Activated naive CD4-positive, alpha-beta T cell treated with anti-CD3 and anti-CD28 coated beads, Interleukin-2, amount 50 U/mL, for 24 hours (primary cell): ENCODE measurements at regions not wholly inside any gene's neighbourhood (a gene's known extent, or its start where the extent isn't known, plus 50 kb on each side); places are given as distances from the start of the nearest gene placed in this dataset.
"Not testable (repeated sequence)": the region's sequence is repeated elsewhere in the genome, so short reads cannot be mapped to it uniquely, and the experiment has no call there.

Experiments used
- H3K27ac Mint-ChIP-seq: one replicate; pipeline ENCODE4 v1.8.0; 2021; ENCODE audit warnings: mild to moderate bottlenecking, mixed read lengths
- H3K27me3 Mint-ChIP-seq: one replicate; pipeline ENCODE4 v1.8.0; 2021; ENCODE audit warnings: mixed read lengths
- H3K36me3 Mint-ChIP-seq: one replicate; pipeline ENCODE4 v1.8.0; 2021; ENCODE audit warnings: mixed read lengths
- H3K4me1 Mint-ChIP-seq: one replicate; pipeline ENCODE4 v1.8.0; 2021; ENCODE audit warnings: mixed read lengths
- H3K4me3 Mint-ChIP-seq: one replicate; pipeline ENCODE4 v1.8.0; 2021; ENCODE audit warnings: mild to moderate bottlenecking, mixed read lengths
- H3K9me3 Mint-ChIP-seq: one replicate; pipeline ENCODE4 v1.8.0; 2021; ENCODE audit warnings: mixed read lengths

DNA sequence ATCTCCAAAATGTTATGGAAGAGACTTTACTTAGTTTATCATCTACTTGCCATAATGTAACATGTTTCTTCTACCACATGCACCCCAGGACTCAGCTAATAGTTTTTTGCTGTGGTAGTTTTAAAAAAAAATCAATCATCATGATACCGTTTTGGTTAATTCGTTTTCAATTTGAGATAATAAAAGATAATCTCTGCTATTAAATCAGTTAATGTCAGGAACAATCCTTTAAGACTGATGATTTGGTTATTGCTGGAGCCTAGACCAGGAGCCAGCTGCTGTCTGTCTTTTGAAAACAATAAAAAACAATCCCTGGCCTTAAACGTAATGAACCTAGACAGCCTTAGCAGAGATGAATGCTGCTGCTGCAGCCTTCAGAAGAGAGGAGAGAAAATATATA is 403.7 kb downstream of the OXSM start:
- H3K36me3 Mint-ChIP-seq: peaks cover 1% of the 10 kb centered on the region
- H3K9me3 Mint-ChIP-seq: peaks cover 16% of the 10 kb centered on the region
- no peaks in the 10 kb centered on the region for H3K4me1 Mint-ChIP-seq
- no peak overlapping the region for H3K4me3 Mint-ChIP-seq
- H3K27ac Mint-ChIP-seq: no peak overlapping the region
- H3K27me3 Mint-ChIP-seq: no peaks in the 10 kb centered on the region

DNA sequence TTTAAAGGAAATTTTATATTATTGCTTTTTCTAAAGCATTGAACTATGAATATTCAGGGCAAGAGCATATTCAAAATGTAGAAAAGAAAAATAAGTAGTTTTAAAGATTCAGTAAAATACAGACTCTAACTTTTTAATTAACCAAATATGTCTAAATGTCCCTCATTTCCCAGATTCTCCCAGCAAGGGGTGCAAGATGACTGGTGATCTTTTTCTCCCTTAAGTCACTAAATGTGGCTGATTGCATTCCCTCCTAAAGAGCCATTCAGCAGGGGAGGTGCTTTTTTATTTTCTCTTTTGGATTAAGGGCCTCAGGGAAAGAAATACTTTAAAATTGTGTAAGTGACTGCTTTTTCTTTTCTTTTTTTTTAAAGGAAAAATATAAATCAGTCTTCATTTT is 406.9 kb downstream of the OXSM start:
- Mint-ChIP-seq H3K27me3 (no peaks in the 10 kb centered on the region), H3K36me3 (no peaks in the 10 kb centered on the region), H3K4me3 (no peak overlapping the region), H3K27ac (no peak overlapping the region), H3K4me1 (no peaks in the 10 kb centered on the region), H3K9me3 (peaks cover 3% of the 10 kb centered on the region)

DNA sequence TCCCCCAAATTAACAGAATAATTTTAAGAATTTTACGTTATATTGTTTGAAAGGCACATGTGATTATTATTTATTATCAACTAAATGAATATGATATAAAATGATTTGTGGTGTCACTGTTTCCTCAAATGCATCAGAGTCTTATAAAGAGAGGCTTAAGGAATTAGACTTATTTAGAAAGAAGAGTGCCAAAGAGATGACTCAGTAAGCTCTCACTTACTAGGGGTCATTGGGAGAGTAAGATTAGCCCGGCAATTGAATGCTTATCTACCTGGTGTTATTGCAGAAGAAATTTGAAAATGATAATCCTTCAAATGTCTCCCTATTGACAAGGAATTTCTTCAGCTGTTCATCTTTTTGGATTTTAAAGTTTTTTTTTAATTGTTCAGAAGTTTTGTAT is 408.7 kb downstream of the OXSM start:
- Mint-ChIP-seq H3K9me3 (no peaks in the 10 kb centered on the region), H3K36me3 (no peaks in the 10 kb centered on the region), H3K27me3 (no peaks in the 10 kb centered on the region), H3K4me1 (no peaks in the 10 kb centered on the region), H3K27ac (no peak overlapping the region), H3K4me3 (no peak overlapping the region)

DNA sequence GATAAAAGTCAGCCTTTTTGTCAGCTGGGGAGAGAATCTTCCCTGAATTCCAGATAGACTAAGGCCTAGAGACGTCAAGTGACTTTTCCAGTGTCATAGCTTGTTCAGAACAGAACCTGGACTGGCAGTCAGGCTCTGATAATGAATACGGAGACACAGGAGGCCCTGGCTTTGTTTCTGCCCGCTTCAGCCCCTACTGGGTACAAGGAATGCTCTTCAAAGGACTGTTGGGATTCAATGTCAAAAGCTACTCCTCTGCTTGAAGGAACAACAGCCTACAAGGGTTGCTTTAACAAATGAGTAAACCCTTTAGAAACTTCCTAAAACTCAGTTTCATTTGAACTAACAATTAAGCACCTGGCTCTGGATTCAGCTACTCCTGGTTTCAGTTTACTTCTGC is 412.3 kb downstream of the OXSM start:
- H3K9me3 Mint-ChIP-seq: no peaks in the 10 kb centered on the region
- H3K27me3 Mint-ChIP-seq: no peaks in the 10 kb centered on the region

DNA sequence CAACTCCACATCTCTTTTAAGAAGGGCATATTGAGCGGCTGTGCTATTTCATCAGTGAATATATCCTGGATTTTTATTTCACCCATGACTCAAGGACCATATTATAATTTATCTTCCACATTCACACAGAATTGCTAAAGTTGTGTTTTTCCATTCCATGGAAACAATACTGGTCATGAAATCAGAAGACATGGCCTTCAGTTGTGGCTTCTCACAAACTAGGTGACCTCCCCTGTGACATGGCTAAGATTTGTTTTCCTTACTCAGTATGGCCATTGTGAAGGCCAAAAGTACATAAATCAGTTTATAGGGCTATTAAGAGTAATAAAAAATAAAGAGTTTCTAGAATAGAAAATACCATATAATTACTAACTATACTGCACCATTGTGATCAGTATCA is 415.6 kb downstream of the OXSM start:
- H3K4me1 Mint-ChIP-seq: no peaks in the 10 kb centered on the region
- H3K4me3 Mint-ChIP-seq: no peak overlapping the region

More for the DNA sequence above, 412.3 kb downstream of the OXSM start:
- no peak overlapping the region for H3K27ac Mint-ChIP-seq
- no peak overlapping the region for H3K4me3 Mint-ChIP-seq
- H3K36me3 Mint-ChIP-seq: no peaks in the 10 kb centered on the region
- no peaks in the 10 kb centered on the region for H3K4me1 Mint-ChIP-seq

DNA sequence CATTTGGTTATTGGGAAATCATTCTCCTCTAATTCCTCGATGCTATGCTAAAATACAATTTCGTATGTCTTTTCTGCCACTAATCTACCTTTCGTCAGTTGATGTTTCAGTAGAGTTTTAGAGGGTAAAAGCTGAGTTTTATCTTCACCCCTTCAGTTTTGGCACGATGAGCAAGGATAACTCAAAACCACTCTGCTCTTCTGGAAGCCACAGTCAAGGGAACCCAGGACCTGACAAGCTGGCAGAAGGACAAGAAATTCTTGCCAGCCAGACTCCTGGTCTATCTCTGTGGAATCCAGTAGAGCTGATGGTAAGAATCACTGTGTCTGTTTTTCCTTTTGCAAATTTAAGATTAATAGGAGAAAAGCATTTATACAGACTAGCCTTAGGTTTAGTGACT is 414.4 kb upstream of the LRRC3B start:
- no peak overlapping the region for H3K4me3 Mint-ChIP-seq
- no peaks in the 10 kb centered on the region for H3K4me1 Mint-ChIP-seq
- H3K9me3 Mint-ChIP-seq: peaks cover 13% of the 10 kb centered on the region
- H3K27me3 Mint-ChIP-seq: no peaks in the 10 kb centered on the region
- H3K27ac Mint-ChIP-seq: no peak overlapping the region
- H3K36me3 Mint-ChIP-seq: no peaks in the 10 kb centered on the region

More for the DNA sequence above, 415.6 kb downstream of the OXSM start:
- Mint-ChIP-seq H3K9me3 (peaks cover under 1% of the 10 kb centered on the region), H3K27ac (no peak overlapping the region), H3K36me3 (no peaks in the 10 kb centered on the region), H3K27me3 (no peaks in the 10 kb centered on the region)

DNA sequence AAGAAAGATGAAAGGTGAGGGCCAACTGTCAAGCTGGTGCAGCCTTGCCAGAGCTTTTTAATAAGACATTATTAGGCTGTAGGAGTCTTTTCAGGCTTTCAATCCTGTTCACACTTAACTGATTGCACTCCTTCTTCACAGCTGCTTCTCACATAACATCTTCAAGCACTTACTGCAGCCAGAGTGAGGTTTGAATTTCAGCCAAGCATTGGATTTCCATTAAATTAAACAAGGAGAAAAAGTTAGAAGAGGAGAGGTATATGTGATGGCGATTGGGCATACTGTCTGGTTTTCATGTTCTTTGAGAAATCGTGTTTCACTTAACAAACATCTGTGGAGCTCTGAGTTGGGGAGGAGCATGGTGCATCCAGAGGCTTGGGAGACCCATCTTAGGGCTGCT is 392.8 kb upstream of the LRRC3B start:
- peaks cover 8% of the 10 kb centered on the region for H3K9me3 Mint-ChIP-seq
- no peak overlapping the region for H3K4me3 Mint-ChIP-seq
- no peaks in the 10 kb centered on the region for H3K4me1 Mint-ChIP-seq
- no peaks in the 10 kb centered on the region for H3K36me3 Mint-ChIP-seq
- H3K27ac Mint-ChIP-seq: no peak overlapping the region
- no peaks in the 10 kb centered on the region for H3K27me3 Mint-ChIP-seq

DNA sequence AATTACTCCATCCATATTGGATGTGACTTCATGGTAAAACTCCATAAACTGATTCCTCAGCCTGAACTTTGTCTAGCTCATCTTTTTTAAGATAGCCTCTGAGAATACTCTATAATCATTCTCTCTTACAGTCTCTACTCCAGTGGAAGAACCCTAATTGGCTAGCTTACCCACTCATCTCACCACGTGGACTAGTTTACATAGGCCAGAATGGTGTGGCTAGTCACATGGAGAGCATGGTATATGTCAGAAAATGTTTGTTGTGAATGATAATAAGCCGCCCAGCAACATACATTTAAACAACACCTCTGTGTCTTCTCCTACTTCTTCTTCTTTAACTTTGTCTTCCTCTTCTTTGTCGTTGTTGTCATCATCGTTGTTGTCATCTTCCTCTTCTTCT is 389.2 kb upstream of the LRRC3B start:
- no peaks in the 10 kb centered on the region for H3K27me3 Mint-ChIP-seq
- H3K4me1 Mint-ChIP-seq: no peaks in the 10 kb centered on the region
- H3K27ac Mint-ChIP-seq: no peak overlapping the region
- H3K4me3 Mint-ChIP-seq: no peak overlapping the region
- no peaks in the 10 kb centered on the region for H3K36me3 Mint-ChIP-seq
- H3K9me3 Mint-ChIP-seq: peaks cover 12% of the 10 kb centered on the region

DNA sequence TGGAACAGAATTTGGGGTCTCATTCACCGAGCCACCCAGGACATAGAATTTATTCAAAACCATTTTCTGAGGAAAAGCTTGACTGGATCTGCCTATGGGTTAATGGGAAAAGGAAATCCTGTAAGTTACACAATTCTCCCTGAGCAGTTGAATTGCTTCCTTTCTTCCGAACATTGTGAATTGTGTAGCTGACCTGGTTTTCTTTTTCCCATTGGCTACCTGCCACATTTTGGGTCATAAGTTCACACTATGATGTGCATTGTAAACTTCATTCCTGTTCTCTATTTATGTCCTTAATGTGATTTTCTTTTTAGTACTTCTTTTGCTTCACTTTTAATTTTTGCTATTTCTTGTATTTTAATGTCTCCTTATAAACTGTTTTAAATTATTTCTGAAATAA is 386.0 kb upstream of the LRRC3B start:
- Mint-ChIP-seq H3K27ac (no peak overlapping the region), H3K36me3 (no peaks in the 10 kb centered on the region), H3K9me3 (peaks cover 8% of the 10 kb centered on the region), H3K4me1 (no peaks in the 10 kb centered on the region), H3K4me3 (no peak overlapping the region), H3K27me3 (no peaks in the 10 kb centered on the region)

DNA sequence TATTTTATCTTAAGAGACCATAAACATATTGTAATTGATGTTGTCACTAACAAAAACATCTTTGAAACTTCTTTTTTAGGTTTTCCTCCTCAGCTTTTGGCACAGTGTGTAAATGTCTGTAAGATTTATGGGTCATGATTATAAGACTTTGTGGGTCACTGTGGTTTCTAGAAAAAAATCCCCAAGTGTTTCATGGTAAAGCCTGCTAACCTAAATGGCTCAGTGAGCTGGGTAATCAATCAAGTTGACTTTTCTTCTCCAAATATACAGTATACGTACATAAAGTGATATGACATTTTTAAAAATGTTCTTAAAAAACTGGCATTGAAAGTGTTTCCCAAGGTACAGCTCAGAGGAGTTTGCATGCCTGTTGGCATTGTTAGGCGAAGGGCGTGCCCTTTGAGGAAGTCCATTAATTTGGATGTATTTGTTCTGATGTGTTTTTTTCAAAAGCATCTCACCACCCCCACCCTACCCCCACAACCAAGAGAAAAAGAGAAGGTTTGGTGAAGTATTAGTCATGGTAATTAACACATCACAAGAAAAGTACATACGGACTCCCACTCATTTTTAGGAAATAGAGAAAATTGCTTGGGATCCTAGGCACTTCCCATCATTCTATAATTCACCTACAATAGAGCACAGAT is 385.4 kb upstream of the LRRC3B start:
- H3K27ac Mint-ChIP-seq: no peak overlapping the region
- H3K4me3 Mint-ChIP-seq: no peak overlapping the region
- H3K27me3 Mint-ChIP-seq: no peaks in the 10 kb centered on the region
- H3K9me3 Mint-ChIP-seq: peaks cover 12% of the 10 kb centered on the region
- no peaks in the 10 kb centered on the region for H3K4me1 Mint-ChIP-seq
- no peaks in the 10 kb centered on the region for H3K36me3 Mint-ChIP-seq

DNA sequence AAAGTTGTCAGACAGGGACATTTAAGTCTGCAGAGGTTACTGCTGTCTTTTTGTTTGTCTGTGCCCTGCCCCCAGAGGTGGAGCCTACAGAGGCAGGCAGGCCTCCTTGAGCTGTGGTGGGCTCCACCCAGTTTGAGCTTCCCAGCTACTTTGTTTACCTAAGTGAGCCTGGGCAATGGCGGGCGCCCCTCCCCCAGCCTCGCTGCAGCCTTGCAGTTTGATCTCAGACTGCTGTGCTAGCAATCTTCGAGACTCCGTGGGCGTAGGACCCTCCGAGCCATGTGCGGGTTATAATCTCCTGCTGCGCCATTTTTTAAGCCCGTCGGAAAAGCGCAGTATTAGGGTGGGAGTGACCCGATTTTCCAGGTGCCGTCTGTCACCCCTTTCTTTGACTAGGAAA is 378.0 kb upstream of the LRRC3B start:
- not testable (repeated sequence) for H3K4me1 Mint-ChIP-seq, H3K27ac Mint-ChIP-seq, H3K4me3 Mint-ChIP-seq, H3K9me3 Mint-ChIP-seq, H3K36me3 Mint-ChIP-seq, H3K27me3 Mint-ChIP-seq

DNA sequence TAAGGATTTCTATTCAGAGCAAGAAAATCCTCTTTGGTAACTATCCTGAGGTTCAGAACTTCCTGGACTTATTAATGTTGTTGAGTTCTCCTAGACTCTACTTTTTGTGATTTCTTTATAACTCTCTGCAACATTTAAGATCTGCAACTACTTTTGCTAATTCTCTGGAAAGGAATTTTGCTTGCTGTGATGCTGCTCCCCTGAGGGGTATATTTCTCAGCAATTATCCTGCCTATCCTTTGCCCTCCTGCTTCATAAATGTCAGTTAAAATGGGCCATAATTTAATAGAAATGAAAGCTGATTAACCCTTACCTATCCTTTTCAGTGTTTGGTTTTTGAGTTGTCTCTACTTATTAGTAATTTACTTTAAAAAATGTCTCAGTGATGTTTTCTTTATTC is 377.3 kb upstream of the LRRC3B start:
- Mint-ChIP-seq H3K36me3 (no peaks in the 10 kb centered on the region), H3K4me1 (no peaks in the 10 kb centered on the region), H3K4me3 (no peak overlapping the region), H3K9me3 (peaks cover 5% of the 10 kb centered on the region), H3K27ac (no peak overlapping the region), H3K27me3 (no peaks in the 10 kb centered on the region)

DNA sequence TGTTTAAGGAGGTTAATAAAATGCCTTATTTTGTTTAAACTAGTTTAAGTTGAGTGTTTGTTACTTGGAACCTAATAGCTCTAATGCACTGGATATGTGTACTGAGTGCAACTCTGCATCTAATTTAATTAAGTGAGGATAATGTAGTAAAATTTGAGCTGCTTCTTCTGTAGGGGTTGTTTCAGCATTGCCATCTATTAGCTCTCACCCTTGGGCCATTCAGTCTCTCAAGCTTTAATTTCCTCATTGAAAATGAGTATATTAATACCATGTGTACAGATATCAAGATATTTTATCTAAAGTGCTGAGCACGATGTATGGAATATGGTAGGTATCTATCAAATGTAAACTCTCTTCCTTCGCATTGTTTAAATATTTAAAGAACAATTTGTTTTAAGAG is 375.7 kb upstream of the LRRC3B start:
- Mint-ChIP-seq H3K9me3 (peaks cover 4% of the 10 kb centered on the region), H3K36me3 (no peaks in the 10 kb centered on the region), H3K4me1 (no peaks in the 10 kb centered on the region), H3K27me3 (no peaks in the 10 kb centered on the region), H3K27ac (no peak overlapping the region), H3K4me3 (no peak overlapping the region)

DNA sequence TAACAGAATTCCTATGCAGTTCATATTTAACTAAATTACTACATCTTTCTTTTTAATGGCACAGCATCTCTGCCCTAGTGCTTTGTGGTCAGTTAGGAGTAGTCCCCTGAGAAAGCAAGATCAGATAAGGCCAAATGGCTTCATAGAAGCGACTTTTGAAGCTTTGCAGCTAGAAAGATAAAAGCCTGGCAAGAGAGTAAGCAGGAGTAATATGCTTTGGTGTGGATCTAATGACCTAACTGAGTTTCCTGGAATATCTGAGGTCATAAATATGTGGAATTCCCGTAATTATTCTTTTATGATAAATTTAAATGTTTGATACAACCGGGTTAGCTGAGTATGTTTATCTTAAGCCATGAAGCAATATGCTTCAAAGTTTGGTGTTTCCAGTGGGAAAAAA is 374.9 kb upstream of the LRRC3B start:
- Mint-ChIP-seq H3K27me3 (no peaks in the 10 kb centered on the region), H3K27ac (no peak overlapping the region), H3K4me3 (no peak overlapping the region), H3K4me1 (no peaks in the 10 kb centered on the region), H3K36me3 (no peaks in the 10 kb centered on the region), H3K9me3 (no peaks in the 10 kb centered on the region)

DNA sequence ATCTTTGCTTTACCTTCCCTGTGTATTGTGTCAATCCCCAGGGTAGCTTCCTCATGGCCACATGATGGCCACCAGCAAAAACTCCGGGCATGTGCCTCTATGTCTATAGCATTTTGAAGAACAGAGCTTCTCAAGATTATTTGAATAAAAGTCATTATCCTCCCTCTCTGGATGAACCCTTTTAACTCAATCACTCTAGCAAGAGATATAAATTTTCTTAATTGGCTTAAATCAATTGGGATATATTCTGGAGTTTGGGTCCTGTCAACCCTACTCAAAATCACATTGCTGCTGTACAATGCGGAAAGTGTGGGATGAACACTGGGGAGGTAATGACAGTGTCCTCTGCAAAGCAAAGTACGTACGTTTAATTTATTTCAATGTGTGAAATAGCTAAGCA is 370.6 kb upstream of the LRRC3B start:
- H3K27me3 Mint-ChIP-seq: no peaks in the 10 kb centered on the region
- no peaks in the 10 kb centered on the region for H3K36me3 Mint-ChIP-seq
- H3K4me3 Mint-ChIP-seq: no peak overlapping the region
- no peaks in the 10 kb centered on the region for H3K9me3 Mint-ChIP-seq
- H3K27ac Mint-ChIP-seq: no peak overlapping the region
- no peaks in the 10 kb centered on the region for H3K4me1 Mint-ChIP-seq

DNA sequence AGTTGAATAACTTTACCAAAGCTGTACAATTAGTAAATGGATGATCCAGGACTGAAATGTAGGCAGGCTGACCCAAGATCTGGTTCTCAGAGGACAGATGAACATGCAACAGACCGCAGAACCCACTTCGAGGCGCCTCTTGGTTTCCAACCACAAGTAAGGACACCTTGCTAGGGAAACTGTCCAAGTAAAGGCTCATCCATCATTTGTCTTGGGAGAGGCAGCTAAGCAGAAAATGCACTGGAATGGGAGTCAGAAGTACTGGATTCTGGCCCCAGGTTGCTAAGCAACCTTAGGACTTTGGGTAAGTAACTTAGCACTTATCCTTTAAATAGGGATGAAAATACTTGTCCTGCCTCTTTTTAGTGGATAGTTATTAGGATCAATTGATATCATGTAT is 366.3 kb upstream of the LRRC3B start:
- Mint-ChIP-seq H3K9me3 (no peaks in the 10 kb centered on the region), H3K36me3 (no peaks in the 10 kb centered on the region), H3K27me3 (no peaks in the 10 kb centered on the region), H3K4me3 (no peak overlapping the region), H3K4me1 (no peaks in the 10 kb centered on the region), H3K27ac (no peak overlapping the region)

DNA sequence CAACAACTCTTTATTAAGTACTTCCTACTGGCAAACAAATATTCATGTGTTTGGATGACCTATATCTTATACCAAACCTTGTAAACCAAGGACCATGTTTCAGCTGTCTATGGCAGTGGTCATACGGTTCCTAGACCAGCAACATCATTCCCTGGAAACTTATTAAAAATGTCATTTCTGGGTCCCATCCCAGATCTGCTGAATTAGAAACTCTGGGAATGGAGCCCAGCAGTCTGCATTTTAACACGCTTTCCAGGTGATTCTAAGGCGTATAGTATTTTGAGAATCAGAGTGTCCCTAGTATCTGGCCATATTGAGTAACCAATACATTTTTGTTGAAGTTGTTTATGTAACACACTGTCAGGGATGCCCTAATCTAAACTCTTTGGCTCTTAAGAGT is 363.4 kb upstream of the LRRC3B start:
- Mint-ChIP-seq H3K27me3 (no peaks in the 10 kb centered on the region), H3K9me3 (no peaks in the 10 kb centered on the region), H3K27ac (no peak overlapping the region), H3K36me3 (no peaks in the 10 kb centered on the region), H3K4me1 (no peaks in the 10 kb centered on the region), H3K4me3 (no peak overlapping the region)
